ENCODE measurements at regions not wholly inside any gene's neighbourhood (a gene's known extent, or its start where the extent isn't known, plus 50 kb on each side); places are given as distances from the start of the nearest gene placed in this dataset.

- no peaks in the 10 kb centered on the region for H3K9me3 Mint-ChIP-seq
- intact Hi-C loops (cut with micrococcal nuclease): no loop called here
- H3K4me3 Mint-ChIP-seq: no peak overlapping the region
- H3K27me3 Mint-ChIP-seq: peaks cover 7% of the 10 kb centered on the region
- H3K36me3 Mint-ChIP-seq (ENCODE audit: low read depth): no peaks in the 10 kb centered on the region
- no peak overlapping the region for H3K27ac Mint-ChIP-seq
- H3K4me1 Mint-ChIP-seq (ENCODE audit: low read depth): peaks cover 30% of the 10 kb centered on the region
Observed at GRCh38 chr9:89743573-89744254, 138.9 kb downstream of the GADD45G start.

GRCh38 chr9:89744255-89744648 lies 139.4 kb downstream of the GADD45G start:
- peaks cover 25% of the 10 kb centered on the region for H3K4me1 Mint-ChIP-seq (ENCODE audit: low read depth)
- intact Hi-C loops (cut with micrococcal nuclease): no loop called here

DNA sequence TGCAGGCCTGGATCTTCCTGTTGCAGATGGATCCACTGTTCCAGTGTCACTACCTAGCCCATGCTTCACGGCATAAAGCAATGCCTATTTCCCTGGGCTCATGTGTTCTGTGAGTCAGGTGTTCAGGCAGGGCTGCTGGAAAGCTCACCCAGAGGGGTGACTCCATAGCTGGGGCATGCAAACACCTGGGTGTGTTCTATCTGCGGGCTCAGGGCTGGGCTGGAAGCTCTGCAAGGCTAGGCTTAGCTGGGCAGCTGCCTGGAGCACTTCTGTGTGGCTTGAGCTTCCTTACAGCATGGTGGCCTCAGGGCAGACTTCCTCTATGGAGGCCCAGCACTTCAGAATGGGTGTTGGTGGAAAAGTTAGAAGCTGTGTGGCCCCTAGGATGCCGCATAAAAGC lies 139.9 kb downstream of the GADD45G start:
- H3K27me3 Mint-ChIP-seq: peaks cover 4% of the 10 kb centered on the region
- H3K36me3 Mint-ChIP-seq (ENCODE audit: low read depth): no peaks in the 10 kb centered on the region
- H3K27ac Mint-ChIP-seq: no peak overlapping the region
- no peak overlapping the region for H3K4me3 Mint-ChIP-seq
- H3K9me3 Mint-ChIP-seq: no peaks in the 10 kb centered on the region
- intact Hi-C loops (cut with micrococcal nuclease): no loop called here
- H3K4me1 Mint-ChIP-seq (ENCODE audit: low read depth): peaks cover 20% of the 10 kb centered on the region

More at GRCh38 chr9:89744255-89744648, 139.4 kb downstream of the GADD45G start:
- H3K27ac Mint-ChIP-seq: no peak overlapping the region
- H3K4me3 Mint-ChIP-seq: no peak overlapping the region
- no peaks in the 10 kb centered on the region for H3K9me3 Mint-ChIP-seq
- H3K36me3 Mint-ChIP-seq (ENCODE audit: low read depth): no peaks in the 10 kb centered on the region
- H3K27me3 Mint-ChIP-seq: peaks cover 4% of the 10 kb centered on the region

- no peaks in the 10 kb centered on the region for H3K9me3 Mint-ChIP-seq
- intact Hi-C loops (cut with micrococcal nuclease): no loop called here
- H3K4me3 Mint-ChIP-seq: no peak overlapping the region
- no peaks in the 10 kb centered on the region for H3K36me3 Mint-ChIP-seq (ENCODE audit: low read depth)
- peaks cover 6% of the 10 kb centered on the region for H3K27me3 Mint-ChIP-seq
- H3K4me1 Mint-ChIP-seq (ENCODE audit: low read depth): peaks cover 9% of the 10 kb centered on the region
- no peak overlapping the region for H3K27ac Mint-ChIP-seq
Observed at GRCh38 chr9:89745601-89746376, 141.0 kb downstream of the GADD45G start.

DNA sequence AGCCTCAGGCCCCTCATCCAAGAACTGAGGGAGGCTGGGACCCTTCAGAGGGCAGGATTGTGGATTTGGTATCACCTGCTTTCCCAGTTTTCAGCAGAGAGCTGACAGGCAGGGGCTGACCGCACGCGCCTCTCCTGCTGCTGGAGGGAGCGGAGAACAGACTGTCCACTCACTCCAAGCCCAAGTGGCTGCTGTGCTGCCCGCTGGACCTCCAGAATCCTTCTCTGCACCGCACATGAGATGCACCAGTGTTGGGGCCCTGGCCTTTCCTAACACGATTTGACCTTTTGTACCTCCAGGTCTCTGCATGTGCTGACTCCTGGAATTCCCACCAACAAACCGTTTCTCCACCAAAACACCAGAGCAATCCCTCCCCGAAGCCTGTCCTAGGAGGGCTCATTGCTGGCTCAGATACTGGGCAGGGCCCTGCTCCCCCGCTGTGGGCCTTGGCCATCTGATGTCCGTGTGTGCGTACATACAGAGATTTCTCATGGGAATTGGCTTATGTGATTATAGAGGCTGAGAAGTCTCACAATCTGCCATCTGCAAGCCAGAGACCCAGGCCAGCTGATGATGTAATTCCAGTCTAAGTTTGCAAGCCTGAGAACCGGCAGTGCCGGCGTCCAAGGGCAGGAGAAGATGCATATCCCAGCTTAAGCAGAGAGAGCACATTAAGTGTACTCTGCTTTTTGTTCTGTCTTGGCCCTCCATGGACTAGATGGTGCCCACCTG lies 141.7 kb downstream of the GADD45G start:
- no peak overlapping the region for H3K27ac Mint-ChIP-seq
- intact Hi-C loops (cut with micrococcal nuclease): no loop called here

GRCh38 chr9:89747596-89747995 lies 142.8 kb downstream of the GADD45G start:
- peaks cover 6% of the 10 kb centered on the region for H3K4me1 Mint-ChIP-seq (ENCODE audit: low read depth)
- H3K9me3 Mint-ChIP-seq: no peaks in the 10 kb centered on the region
- intact Hi-C loops (cut with micrococcal nuclease): no loop called here
- no peaks in the 10 kb centered on the region for H3K36me3 Mint-ChIP-seq (ENCODE audit: low read depth)
- peaks cover 6% of the 10 kb centered on the region for H3K27me3 Mint-ChIP-seq
- no peak overlapping the region for H3K4me3 Mint-ChIP-seq
- H3K27ac Mint-ChIP-seq: no peak overlapping the region

More for the DNA sequence above, 141.7 kb downstream of the GADD45G start:
- Mint-ChIP-seq H3K9me3 (no peaks in the 10 kb centered on the region), H3K36me3 (ENCODE audit: low read depth) (no peaks in the 10 kb centered on the region), H3K4me1 (ENCODE audit: low read depth) (peaks cover 6% of the 10 kb centered on the region), H3K4me3 (no peak overlapping the region), H3K27me3 (peaks cover 6% of the 10 kb centered on the region)

DNA sequence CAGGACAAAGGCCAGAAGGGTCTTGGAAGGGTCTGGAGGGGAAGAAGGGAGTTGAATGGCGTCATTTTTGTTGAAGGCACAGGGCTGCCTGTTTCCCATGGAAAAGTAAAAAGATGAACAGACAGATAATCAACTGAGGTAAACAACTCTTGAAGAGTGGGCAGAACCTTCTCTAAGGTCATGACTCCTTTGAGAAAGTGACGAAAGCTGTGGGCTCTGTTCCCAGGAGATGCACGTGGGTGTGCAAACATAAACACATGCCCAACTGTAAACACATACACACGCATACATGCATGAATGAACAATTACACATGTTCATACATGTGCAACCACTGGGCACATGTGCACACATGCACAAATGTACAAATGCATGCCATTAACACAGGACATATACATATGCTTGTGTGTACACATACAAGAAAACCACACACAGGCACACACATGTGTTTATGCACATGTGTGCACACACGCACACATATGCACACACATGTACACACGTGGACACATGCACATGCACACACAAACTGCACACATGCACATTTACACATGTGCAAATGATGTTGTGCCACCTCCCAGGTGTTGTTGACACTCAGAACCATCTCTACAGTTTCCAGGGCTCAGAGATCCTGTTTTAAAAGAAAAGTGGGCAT lies 143.3 kb downstream of the GADD45G start:
- H3K4me3 Mint-ChIP-seq: no peak overlapping the region
- intact Hi-C loops (cut with micrococcal nuclease): no loop called here
- peaks cover 6% of the 10 kb centered on the region for H3K27me3 Mint-ChIP-seq
- H3K4me1 Mint-ChIP-seq (ENCODE audit: low read depth): peaks cover 6% of the 10 kb centered on the region
- no peak overlapping the region for H3K27ac Mint-ChIP-seq
- no peaks in the 10 kb centered on the region for H3K36me3 Mint-ChIP-seq (ENCODE audit: low read depth)
- H3K9me3 Mint-ChIP-seq: no peaks in the 10 kb centered on the region

- Mint-ChIP-seq H3K27ac (no peak overlapping the region), H3K36me3 (ENCODE audit: low read depth) (no peaks in the 10 kb centered on the region), H3K4me1 (ENCODE audit: low read depth) (no peaks in the 10 kb centered on the region), H3K9me3 (no peaks in the 10 kb centered on the region), H3K4me3 (no peak overlapping the region), H3K27me3 (peaks cover 6% of the 10 kb centered on the region)
- intact Hi-C loops (cut with micrococcal nuclease): no loop called here
Observed at GRCh38 chr9:89748831-89749499, 144.2 kb downstream of the GADD45G start.

DNA sequence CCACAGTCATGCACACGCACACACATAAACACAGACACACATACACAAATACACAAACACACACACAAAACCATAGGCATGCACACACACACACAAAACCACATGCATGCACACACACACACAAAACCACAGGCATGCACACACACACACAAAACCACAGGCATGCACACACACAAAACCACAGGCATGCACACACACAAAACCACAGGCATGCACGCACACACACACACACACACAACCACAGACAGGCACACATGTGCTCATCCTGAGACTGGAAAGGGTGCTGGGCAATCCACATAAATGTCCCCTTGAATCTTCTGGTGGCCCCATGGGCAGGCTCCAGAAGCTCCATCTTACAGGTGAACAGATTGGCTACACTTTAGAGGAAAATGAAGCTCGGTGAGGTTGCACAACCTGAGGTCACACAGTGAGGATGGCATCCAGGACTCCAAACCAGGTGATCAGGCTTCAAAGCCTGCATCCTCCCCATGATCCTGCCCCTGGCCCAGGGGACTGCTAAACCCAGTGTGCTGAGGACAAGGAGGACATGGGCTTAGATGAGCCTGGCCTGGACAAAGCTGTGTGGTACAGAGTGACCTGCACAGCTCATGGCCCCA lies 144.8 kb downstream of the GADD45G start:
- Mint-ChIP-seq H3K9me3 (no peaks in the 10 kb centered on the region), H3K36me3 (ENCODE audit: low read depth) (no peaks in the 10 kb centered on the region), H3K4me3 (no peak overlapping the region), H3K4me1 (ENCODE audit: low read depth) (peaks cover 6% of the 10 kb centered on the region), H3K27me3 (peaks cover 6% of the 10 kb centered on the region), H3K27ac (no peak overlapping the region)
- intact Hi-C loops (cut with micrococcal nuclease): no loop called here

- intact Hi-C loops (cut with micrococcal nuclease): no loop called here
- no peak overlapping the region for H3K4me3 Mint-ChIP-seq
- peaks cover 7% of the 10 kb centered on the region for H3K4me1 Mint-ChIP-seq (ENCODE audit: low read depth)
- H3K27ac Mint-ChIP-seq: no peak overlapping the region
- H3K9me3 Mint-ChIP-seq: no peaks in the 10 kb centered on the region
- no peaks in the 10 kb centered on the region for H3K36me3 Mint-ChIP-seq (ENCODE audit: low read depth)
- H3K27me3 Mint-ChIP-seq: peaks cover 7% of the 10 kb centered on the region
Observed at GRCh38 chr9:89750117-89750791, 145.4 kb downstream of the GADD45G start.

DNA sequence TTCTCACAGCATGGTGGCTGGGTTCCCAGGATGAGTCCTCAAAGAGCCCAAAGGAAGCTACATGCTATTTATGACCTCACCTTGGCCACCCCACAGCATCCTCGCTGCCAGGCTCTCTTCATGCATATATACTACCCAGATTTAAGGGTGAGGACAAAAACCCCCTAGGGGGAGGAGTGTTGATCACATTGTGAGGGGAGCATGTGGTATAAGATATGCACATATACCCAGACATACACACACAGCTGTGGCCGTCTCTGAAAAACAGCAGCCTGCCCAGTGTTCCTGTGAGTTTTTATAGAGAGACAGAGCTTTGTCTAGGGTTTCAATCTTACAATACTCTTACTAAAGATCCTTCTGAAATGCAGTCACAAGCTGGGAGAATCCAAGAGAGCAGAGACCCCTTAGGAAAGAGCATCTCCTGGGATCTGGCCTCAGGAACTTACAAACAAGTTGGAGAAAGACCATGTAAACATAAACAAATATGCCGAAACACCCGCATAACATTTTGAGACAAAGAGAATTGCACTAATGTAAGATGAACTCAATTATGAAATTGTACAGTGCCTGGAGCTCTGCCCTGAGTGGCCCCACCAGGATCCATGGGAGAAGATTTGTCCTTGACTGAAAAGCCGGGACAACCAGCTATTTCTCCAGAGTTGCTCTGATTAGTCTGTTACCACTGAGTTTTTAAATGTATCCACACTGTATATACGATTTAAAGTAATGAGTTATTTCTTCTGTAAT lies 146.4 kb downstream of the GADD45G start:
- H3K36me3 Mint-ChIP-seq (ENCODE audit: low read depth): no peaks in the 10 kb centered on the region
- H3K27me3 Mint-ChIP-seq: peaks cover 11% of the 10 kb centered on the region
- H3K4me1 Mint-ChIP-seq (ENCODE audit: low read depth): peaks cover 7% of the 10 kb centered on the region
- H3K4me3 Mint-ChIP-seq: no peak overlapping the region
- intact Hi-C loops (cut with micrococcal nuclease): no loop called here
- no peaks in the 10 kb centered on the region for H3K9me3 Mint-ChIP-seq
- H3K27ac Mint-ChIP-seq: no peak overlapping the region

DNA sequence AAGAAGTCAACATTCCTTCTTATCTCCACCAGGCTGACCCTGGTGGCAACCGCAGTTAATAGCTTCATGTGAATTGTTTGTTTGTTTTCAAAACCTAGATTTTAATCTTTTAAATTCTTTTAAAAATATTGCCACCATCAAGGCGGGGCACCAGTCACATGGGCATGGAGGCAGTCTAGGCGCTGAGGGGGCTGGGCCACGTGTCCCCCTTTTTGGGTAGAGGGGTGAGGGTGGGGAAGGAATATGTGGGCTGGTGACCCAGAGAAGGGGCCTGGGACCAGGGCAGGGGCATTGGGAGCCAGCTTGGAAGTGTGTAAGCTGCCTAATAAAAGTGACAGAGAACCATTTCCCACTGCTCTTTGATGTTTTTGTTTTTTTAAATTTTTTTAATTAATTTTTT lies 147.3 kb downstream of the GADD45G start:
- intact Hi-C loops (cut with micrococcal nuclease): no loop called here
- peaks cover 14% of the 10 kb centered on the region for H3K27me3 Mint-ChIP-seq
- no peak overlapping the region for H3K27ac Mint-ChIP-seq
- no peaks in the 10 kb centered on the region for H3K36me3 Mint-ChIP-seq (ENCODE audit: low read depth)
- peaks cover 7% of the 10 kb centered on the region for H3K4me1 Mint-ChIP-seq (ENCODE audit: low read depth)
- no peak overlapping the region for H3K4me3 Mint-ChIP-seq
- no peaks in the 10 kb centered on the region for H3K9me3 Mint-ChIP-seq

Measured in dendritic cell treated with granulocyte-macrophage colony-stimulating factor and Interleukin-4, amounts not matched to agents 40 ng/mL and 50 ng/mL, for 4 days (primary cell).